MCF 10A (cell line): ENCODE measurements at regions not wholly inside any gene's neighbourhood (a gene's known extent, or its start where the extent isn't known, plus 50 kb on each side); places are given as distances from the start of the nearest gene placed in this dataset.

Experiments used
- BruUV-seq: library from RNA; stranded (reverse); fragments of 400-500 nt; replicated peaks from 2 replicates; lab custom pipeline; 2021; lab: Mats Ljungman, UMichigan
- CTCF ChIA-PET: fragments of 300-600 bp; sonication (Branson Sonifier 250); formaldehyde crosslinking; extraction: SDS; loops from one replicate; lab custom pipeline; 2021; ENCODE audit warnings: antibody characterized with exemption, inconsistent platforms; lab: Yijun Ruan, JAX
- POLR2A ChIA-PET: fragments of 300-600, 350-650 bp; sonication (Branson Sonifier 250); formaldehyde crosslinking; extraction: SDS; loops from one replicate; lab custom pipeline; 2020; ENCODE audit warnings: antibody characterized with exemption, inconsistent platforms; lab: Yijun Ruan, JAX
- DNase-seq: peaks from one replicate; pipeline ENCODE4 v3.0.0-alpha.2; 2018; ENCODE audit not compliant: unreplicated experiment
- H3K27ac Mint-ChIP-seq: one replicate; pipeline ENCODE4 v1.8.0; 2022; ENCODE audit warnings: mild to moderate bottlenecking, low read depth, mixed read lengths; ENCODE audit not compliant: unreplicated experiment
- H3K27me3 Mint-ChIP-seq: one replicate; pipeline ENCODE4 v1.8.0; 2022; ENCODE audit warnings: mixed read lengths; ENCODE audit not compliant: insufficient read depth, unreplicated experiment
- H3K36me3 Mint-ChIP-seq: one replicate; pipeline ENCODE4 v1.8.0; 2022; ENCODE audit warnings: mild to moderate bottlenecking, moderate library complexity, mixed read lengths; ENCODE audit not compliant: insufficient read depth, unreplicated experiment
- H3K4me1 Mint-ChIP-seq: one replicate; pipeline ENCODE4 v1.8.0; 2022; ENCODE audit warnings: mixed read lengths; ENCODE audit not compliant: insufficient read depth, unreplicated experiment
- H3K4me3 Mint-ChIP-seq: one replicate; pipeline ENCODE4 v1.8.0; 2022; ENCODE audit warnings: mild to moderate bottlenecking, moderate library complexity, mixed read lengths; ENCODE audit not compliant: unreplicated experiment
- H3K9me3 Mint-ChIP-seq: one replicate; pipeline ENCODE4 v1.8.0; 2022; ENCODE audit warnings: mixed read lengths; ENCODE audit not compliant: unreplicated experiment
- CTCF ChIP-seq: fragments of 200-600 bp; IDR thresholded peaks from one replicate; pipeline ENCODE4 v1.8.0; 2022; ENCODE audit warnings: antibody characterized with exemption, mild to moderate bottlenecking; ENCODE audit not compliant: unreplicated experiment
- intact Hi-C: fragments of 100-400 bp; cut with micrococcal nuclease; formaldehyde crosslinking; loops from 2 replicates; pipeline ENCODE4 v1.14.1; 2022

GRCh38 chr3:191120447-191121298 is 78.4 kb upstream of the OSTN start:
- no peak for TF ChIP-seq CTCF
- ChIA-PET CTCF (no interaction called here), POLR2A (no interaction called here)
- no TSS peak for BruUV-seq
- Mint-ChIP-seq H3K27me3 (no peaks in the 10 kb centered on the region), H3K4me1 (no peaks in the 10 kb centered on the region), H3K9me3 (no peaks in the 10 kb centered on the region), H3K4me3 (no peak overlapping the region), H3K27ac (no peak overlapping the region), H3K36me3 (no peaks in the 10 kb centered on the region)
- intact Hi-C loops, result no loop called here
- DNase-seq, result no peak

GRCh38 chr3:191119415-191120295 is 79.4 kb upstream of the OSTN start:
- no peaks in the 10 kb centered on the region for H3K36me3 Mint-ChIP-seq
- no peaks in the 10 kb centered on the region for H3K27me3 Mint-ChIP-seq
- no TSS peak for BruUV-seq
- no peak overlapping the region for H3K4me3 Mint-ChIP-seq
- intact Hi-C loops, result no loop called here
- ChIA-PET POLR2A (no interaction called here), CTCF (no interaction called here)
- no peak overlapping the region for H3K27ac Mint-ChIP-seq
- DNase-seq, result no peak
- no peak for TF ChIP-seq CTCF
- H3K4me1 Mint-ChIP-seq, result no peaks in the 10 kb centered on the region
- H3K9me3 Mint-ChIP-seq, result no peaks in the 10 kb centered on the region

GRCh38 chr3:191111722-191112121 is 87.3 kb upstream of the OSTN start:
- intact Hi-C loops, result no loop called here
- Mint-ChIP-seq H3K27me3 (no peaks in the 10 kb centered on the region), H3K36me3 (no peaks in the 10 kb centered on the region), H3K27ac (no peak overlapping the region), H3K4me1 (no peaks in the 10 kb centered on the region), H3K4me3 (no peak overlapping the region), H3K9me3 (no peaks in the 10 kb centered on the region)
- BruUV-seq, result no TSS peak
- ChIA-PET CTCF (interaction anchor here (0.6 kb wide), 1 partner anchor 230 kb away, joined by 3 read pairs; no protein-coding TSS in a partner anchor), POLR2A (interaction anchor here (0.7 kb wide), 1 partner anchor 862 kb away, joined by 3 read pairs; no protein-coding TSS in a partner anchor)
- DNase-seq, result no peak
- no peak for TF ChIP-seq CTCF

- DNase-seq, result no peak
- intact Hi-C loops, result no loop called here
- POLR2A ChIA-PET, result no interaction called here
- no peaks in the 10 kb centered on the region for H3K36me3 Mint-ChIP-seq
- H3K9me3 Mint-ChIP-seq, result no peaks in the 10 kb centered on the region
- CTCF ChIA-PET, result no interaction called here
- BruUV-seq, result no TSS peak
- H3K4me3 Mint-ChIP-seq, result no peak overlapping the region
- H3K4me1 Mint-ChIP-seq, result no peaks in the 10 kb centered on the region
- H3K27me3 Mint-ChIP-seq, result no peaks in the 10 kb centered on the region
- TF ChIP-seq CTCF, result no peak
- H3K27ac Mint-ChIP-seq, result no peak overlapping the region
These were observed 93.6 kb upstream of the OSTN start for GRCh38 chr3:191105418-191105817.
